DND-41 (cell line): ENCODE measurements at regions not wholly inside any gene's neighbourhood (a gene's known extent, or its start where the extent isn't known, plus 50 kb on each side); places are given as distances from the start of the nearest gene placed in this dataset.

Experiments used
- CTCF ChIP-seq: IDR thresholded peaks from 2 replicates; pipeline ENCODE4 v1.5.1; 2012; ENCODE audit warnings: borderline replicate concordance, low read length, moderate library complexity, mild to moderate bottlenecking; ENCODE audit not compliant: poor library complexity, severe bottlenecking; ENCODE audit errors: extremely low read depth
- EZH2 ChIP-seq: IDR thresholded peaks from 3 replicates; pipeline ENCODE4 v1.6.1; 2012; ENCODE audit warnings: borderline replicate concordance, low read depth, mild to moderate bottlenecking, moderate library complexity, low read length, inconsistent platforms; ENCODE audit not compliant: severe bottlenecking

- TF ChIP-seq CTCF (no peak), EZH2 (no peak)
Observed at GRCh38 chr3:173214576-173214975, 73.5 kb upstream of the SPATA16 start.
